Renal pelvis (tissue), 1 donor: ENCODE measurements at regions not wholly inside any gene's neighbourhood (a gene's known extent, or its start where the extent isn't known, plus 50 kb on each side); places are given as distances from the start of the nearest gene placed in this dataset.
A peak's percentile ranks its signal among the peaks of the same experiment; 100 is the strongest.

Experiments
- DNase-seq: peaks from one replicate; pipeline ENCODE4 v3.0.0-alpha.2; 2013

GRCh38 chrX:46301903-46302302 lies 243.3 kb downstream of the ZNF674 start:
- no peak for DNase-seq

DNA sequence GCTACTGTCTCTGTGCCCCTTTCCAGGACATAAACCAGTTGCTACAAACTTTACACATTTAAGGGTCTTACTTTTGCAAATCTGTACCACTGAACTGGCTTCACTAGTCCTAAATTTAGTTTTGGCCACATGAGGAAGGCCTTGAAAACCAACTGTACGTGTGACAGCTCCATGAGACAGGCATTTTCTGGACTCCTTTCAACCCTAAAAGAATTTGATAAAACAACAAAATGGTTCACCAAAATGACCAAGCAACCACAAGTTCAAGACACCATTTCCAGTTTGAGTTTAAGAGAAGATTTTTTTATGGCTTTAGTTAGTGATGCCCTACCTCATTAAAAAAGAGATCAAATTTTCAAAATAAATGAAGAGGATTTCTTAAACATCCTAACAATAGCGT lies 246.4 kb downstream of the ZNF674 start:
- DNase-seq: no peak

GRCh38 chrX:46295963-46296362 lies 249.3 kb downstream of the ZNF674 start:
- DNase-seq: no peak

GRCh38 chrX:46294234-46294633 lies 251.0 kb downstream of the ZNF674 start:
- DNase-seq: no peak

DNA sequence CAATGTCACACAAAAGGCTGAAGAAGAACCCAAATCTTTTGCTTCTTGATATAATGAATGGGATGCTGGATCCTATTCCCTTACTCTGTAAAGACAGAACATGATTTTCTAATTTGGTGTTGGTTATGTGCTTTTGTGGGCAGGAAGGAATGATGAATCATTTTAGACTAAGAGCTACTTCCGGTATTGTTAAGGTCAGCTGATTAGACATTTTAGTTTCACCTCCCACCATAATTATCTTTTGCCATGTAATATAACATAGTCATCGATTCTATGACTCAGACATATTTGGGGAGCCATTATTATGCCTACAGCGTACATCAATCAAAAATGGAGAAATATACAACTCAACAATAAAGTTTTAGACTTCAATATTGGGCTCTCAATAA lies 265.3 kb downstream of the ZNF674 start:
- no peak for DNase-seq

- no peak for DNase-seq
Observed at GRCh38 chrX:46279214-46279924, 265.9 kb downstream of the ZNF674 start.

- DNase-seq: no peak
Observed at GRCh38 chrX:46278572-46278971, 266.6 kb downstream of the ZNF674 start.

DNA sequence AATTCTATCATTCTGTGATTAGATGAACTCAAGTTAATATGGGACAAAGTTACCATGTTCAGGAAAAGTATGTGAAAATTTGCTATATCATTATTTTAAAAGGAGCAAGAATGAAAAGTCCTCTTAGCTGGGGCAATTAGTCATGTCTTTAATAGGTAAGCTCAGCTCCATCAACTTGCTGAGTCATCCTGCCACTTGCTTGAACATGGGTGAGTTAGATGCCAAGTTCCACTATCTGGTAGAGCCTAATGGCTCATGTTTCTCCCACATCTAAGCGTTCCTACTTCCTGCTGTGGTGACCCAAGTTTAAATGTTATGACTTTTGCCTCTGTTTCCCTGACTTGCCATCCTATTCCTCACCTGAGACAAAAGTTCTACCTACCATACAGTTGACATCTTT lies 276.8 kb downstream of the ZNF674 start:
- DNase-seq: no peak

- DNase-seq: no peak
Observed at GRCh38 chrX:46263494-46263893, 281.7 kb downstream of the ZNF674 start.

DNA sequence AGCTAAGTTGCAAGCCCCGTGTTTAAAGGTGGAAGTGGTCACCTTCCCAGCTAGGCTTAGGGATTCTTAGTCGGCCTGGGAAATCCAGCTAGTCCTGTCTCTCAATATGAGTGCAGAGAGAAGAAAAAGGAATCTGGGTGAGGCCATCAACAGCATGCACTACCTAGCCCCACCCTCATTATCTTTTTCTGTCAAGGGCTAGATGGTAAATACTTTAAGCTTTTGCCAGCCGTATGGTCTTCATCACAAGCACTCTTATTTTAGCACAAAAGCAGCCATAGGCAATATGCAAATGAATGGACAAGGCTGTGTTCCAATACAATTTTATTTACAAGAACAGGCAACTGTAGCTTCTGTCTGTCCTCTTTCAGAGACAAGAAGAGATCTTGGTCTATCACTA lies 282.9 kb downstream of the ZNF674 start:
- DNase-seq: no peak

- DNase-seq: no peak
Observed at GRCh38 chrX:46260499-46260898, 284.7 kb downstream of the ZNF674 start.

DNA sequence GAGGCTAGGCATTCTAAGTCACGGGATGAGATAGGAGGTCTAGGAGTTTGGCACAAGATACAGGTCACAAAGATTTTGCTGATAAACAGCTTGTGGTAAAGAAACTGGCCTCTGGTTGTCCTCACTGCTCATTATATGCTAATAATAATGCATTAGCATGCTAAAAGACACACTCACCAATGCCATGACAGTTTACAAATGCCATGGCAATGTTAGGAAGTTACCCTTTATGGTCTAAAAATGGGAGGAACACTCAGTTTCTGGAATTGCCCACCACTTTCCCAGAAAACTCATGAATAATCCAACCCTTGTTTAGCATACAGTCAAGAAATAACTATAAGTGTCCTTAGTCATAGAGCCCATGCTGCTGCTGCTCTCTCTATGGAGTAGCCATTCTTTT lies 286.9 kb downstream of the ZNF674 start:
- DNase-seq: no peak

GRCh38 chrX:46257451-46257879 lies 287.8 kb downstream of the ZNF674 start:
- DNase-seq: no peak

- no peak for DNase-seq
Observed at GRCh38 chrX:46256875-46257274, 288.3 kb downstream of the ZNF674 start.

- DNase-seq: peak; percentile 10
Observed at GRCh38 chrX:46255046-46255445, 290.2 kb downstream of the ZNF674 start.

- DNase-seq: peak; percentile 24
Observed at GRCh38 chrX:46254641-46255040, 290.6 kb downstream of the ZNF674 start.

DNA sequence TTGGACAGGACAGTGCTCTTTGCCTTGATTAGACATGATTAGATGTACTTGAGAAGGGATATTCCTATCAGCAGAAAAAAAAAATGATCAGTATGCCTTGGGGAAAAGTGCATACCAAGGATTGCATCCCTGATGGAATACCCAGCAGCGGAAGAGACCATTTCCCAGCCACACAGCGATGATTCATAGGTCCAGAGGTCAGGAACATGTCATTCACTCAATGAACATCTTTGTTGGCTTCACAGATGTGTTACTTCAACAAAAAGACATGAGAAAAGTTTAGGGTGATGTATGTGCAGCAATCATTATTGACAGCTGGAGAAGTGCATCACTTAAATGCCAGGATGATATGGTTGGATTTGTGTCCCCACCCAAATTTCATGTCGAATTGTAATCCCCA lies 293.5 kb downstream of the ZNF674 start:
- no peak for DNase-seq

GRCh38 chrX:46250151-46250550 lies 295.1 kb downstream of the ZNF674 start:
- DNase-seq: no peak

DNA sequence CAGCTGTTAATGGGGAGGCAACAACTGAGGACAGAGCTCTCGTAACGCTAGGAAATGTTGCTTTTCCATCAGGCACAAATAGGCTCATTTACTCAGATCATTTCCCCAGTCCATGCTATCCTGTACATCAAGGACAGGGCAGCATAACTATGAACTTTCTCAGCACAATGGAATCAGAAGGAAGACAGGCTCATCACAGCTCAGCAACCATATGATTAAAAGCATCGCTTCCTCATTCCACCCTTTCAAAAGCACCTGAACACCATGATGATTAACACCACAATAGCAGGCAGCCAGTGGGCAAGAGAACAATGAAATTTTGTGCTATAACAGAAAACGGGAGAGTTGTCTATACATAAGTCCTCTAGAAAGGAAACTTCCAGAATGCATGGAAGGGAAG lies 297.8 kb downstream of the ZNF674 start:
- no peak for DNase-seq

DNA sequence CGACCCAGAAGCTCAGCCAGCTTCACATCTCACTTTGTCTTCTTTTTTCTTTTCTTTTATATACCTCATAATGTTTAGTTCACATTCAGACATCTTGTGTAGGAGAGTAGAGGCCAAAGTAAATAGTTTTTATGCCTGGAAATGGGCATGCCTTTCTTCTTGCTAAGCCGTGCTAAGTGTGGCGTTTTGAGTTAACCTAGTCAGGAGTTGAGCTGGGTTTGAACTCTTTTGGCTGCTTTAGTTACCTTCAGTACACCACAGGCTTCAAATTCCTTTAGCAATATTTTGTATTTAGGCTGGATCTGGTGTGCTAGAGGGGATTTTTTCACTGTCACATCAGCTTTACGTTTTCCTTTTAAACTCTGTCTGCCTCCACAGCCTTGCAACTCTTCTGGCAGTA lies 300.8 kb downstream of the ZNF674 start:
- DNase-seq: no peak

DNA sequence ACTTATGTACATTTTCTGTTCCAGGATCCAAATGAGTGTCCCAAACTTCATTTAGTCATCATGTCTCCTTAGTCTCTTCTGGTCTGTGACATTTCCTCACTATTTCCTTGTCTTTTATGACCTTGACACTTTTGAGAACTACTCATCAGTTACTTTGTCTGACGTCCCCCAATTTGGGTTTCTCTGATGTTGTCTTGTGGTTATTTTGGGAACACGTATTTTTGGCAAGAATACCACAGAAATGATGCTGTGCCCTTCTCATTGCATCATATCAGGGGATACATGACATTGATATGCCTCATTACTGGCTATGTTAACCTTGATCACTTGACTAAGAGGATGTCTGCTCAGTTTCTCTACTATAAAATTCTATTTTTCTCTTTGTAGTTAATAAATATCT lies 308.8 kb downstream of the ZNF674 start:
- no peak for DNase-seq

GRCh38 chrX:46235778-46236177 lies 309.4 kb downstream of the ZNF674 start:
- DNase-seq: no peak

DNA sequence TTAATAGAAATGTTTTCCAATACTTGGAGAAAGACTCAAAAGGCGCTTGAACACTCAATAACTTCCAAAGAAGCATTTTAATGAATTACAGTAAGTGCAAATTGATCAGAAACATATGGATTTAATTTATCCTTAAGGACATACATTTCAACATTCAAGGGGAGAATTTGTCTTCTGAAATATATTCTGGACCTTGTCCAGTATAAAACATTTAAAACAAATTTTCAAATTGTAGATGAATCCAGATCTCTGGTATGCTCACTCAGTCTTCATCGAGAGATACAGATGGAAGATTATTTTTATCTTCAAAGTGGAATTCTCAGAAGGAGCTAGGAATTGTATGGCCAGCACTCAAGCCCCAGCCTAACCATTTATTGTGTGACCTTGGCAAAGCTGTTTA lies 310.4 kb downstream of the ZNF674 start:
- no peak for DNase-seq

- DNase-seq: no peak
Observed at GRCh38 chrX:46228389-46228788, 316.8 kb downstream of the ZNF674 start.

DNA sequence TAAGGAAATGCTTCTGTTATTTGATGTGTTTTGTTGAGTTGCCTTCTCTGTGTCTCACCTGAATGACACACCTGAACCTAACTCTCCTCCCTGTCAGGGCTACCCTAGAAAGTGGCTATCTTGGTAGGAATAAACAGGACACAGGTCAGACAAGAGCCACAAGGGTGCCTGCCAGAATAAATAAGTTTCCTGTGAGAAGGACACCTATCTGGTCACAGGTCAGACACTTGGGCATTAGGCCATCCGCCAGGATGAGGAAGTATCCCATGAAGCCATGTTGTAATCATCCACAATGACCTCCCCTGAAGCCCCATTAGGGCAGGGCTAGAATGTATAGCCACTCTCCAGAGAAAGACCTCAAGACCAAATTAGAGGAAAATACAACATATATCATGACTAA lies 318.8 kb downstream of the ZNF674 start:
- DNase-seq: no peak
